Hippocampal formation (tissue), 2 donors: ENCODE measurements at regions not wholly inside any gene's neighbourhood (a gene's known extent, or its start where the extent isn't known, plus 50 kb on each side); places are given as distances from the start of the nearest gene placed in this dataset.
"Not testable (repeated sequence)": the region's sequence is repeated elsewhere in the genome, so short reads cannot be mapped to it uniquely, and the experiment has no call there.

ENCODE experiments used
- DNase-seq, 2 donors: peaks; one replicate each; lab custom pipeline; 2025; lab: John Stamatoyannopoulos, UW

- DNase-seq = not testable (repeated sequence)
Observed at GRCh38 chr1:30207962-30208361, 515.4 kb downstream of the MATN1 start.

GRCh38 chr1:30206631-30207030 is 516.8 kb downstream of the MATN1 start:
- not testable (repeated sequence) for DNase-seq

- DNase-seq = not testable (repeated sequence)
Observed at GRCh38 chr1:30204916-30205315, 518.5 kb downstream of the MATN1 start.

- DNase-seq = no peak
Observed at GRCh38 chr1:30201015-30201414, 522.4 kb downstream of the MATN1 start.

DNA sequence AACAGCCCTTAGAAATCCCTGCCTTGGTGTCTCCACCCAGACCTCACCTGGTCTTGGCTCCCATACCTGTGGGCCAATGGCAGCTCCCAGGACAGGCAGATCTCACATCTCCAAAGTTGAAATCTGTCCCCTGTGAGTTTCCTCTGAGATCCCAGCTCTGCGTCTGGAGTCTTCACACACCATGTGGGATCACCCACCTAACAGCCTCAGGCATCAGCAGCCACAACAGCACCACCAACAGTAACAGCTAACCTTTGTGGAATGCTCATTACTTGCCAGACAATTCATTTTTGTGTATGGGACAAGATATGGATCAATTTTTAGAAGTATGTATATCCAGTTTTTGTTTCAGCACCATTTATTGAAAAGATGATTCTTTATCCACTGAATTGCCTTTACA is 523.2 kb downstream of the MATN1 start:
- DNase-seq = no peak

GRCh38 chr1:30199563-30199962 is 523.8 kb downstream of the MATN1 start:
- DNase-seq = no peak

DNA sequence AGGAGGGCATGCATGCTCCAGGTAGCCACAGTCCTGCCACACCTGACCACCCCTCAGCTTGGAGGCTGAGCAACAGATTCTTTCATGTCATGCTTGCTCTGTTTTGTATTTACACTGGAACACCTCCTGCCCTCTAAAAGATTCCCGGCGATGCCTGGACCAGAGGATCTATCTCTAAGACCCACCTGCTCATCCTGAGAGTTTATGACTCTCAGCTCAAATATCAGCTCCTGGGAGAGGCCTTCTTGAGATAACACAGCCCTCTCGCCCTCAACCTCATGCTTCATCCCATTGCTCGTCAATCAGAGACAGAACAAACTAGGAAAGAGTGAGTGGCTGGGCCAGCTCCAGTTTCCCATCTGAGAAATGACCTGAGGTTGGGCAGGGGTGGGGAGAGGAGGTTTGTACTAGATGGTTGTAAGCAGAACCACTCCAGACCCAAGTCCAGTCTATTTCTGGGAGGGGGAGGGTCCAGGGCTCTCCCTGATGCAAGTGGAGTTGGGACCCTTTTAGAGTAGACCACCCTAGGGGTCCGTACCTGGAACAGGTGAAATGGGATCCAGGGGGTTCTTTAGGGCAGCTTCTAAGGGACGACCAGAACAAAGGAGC is 524.5 kb downstream of the MATN1 start:
- DNase-seq = no peak

- no peak for DNase-seq
Observed at GRCh38 chr1:30198451-30198760, 525.0 kb downstream of the MATN1 start.

DNA sequence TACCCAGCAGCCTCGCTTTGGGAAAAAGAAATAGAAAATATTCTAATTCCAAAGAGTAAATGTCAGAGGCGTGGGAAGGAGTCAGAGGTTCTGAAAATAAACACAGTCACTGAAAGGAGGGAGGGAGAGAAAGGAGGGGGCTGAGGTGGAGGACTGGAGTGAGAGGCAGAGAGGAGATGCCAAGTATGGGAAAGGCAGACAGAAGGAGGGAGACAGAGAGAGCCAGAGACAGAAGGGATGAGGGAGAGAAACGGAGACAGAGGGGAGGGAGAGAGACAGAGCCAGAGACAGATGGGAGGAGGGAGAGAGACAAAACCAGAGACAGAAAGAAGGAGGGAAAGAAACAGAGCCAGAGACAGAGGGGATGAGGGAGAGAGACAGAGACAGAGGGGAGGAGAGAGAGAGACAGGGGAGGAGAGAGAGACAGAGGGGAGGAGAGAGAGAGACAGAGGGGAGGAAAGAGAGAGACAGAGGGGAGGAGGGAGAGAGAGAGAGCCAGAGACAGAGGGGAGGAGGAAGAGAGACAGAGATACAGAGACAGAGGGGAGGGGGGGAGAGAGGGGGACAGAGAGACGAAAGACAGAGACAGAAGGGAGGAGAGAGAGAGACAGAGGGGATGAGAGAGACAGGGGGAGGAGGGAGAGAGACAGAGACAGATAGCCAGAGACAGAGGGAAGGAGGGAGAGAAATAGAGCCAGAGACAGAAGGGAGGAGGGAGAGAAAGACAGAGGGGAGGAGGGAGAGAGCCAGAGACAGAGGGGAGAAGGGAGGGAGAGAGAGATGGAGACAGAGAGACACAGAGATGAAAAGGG is 525.5 kb downstream of the MATN1 start:
- no peak for DNase-seq

DNA sequence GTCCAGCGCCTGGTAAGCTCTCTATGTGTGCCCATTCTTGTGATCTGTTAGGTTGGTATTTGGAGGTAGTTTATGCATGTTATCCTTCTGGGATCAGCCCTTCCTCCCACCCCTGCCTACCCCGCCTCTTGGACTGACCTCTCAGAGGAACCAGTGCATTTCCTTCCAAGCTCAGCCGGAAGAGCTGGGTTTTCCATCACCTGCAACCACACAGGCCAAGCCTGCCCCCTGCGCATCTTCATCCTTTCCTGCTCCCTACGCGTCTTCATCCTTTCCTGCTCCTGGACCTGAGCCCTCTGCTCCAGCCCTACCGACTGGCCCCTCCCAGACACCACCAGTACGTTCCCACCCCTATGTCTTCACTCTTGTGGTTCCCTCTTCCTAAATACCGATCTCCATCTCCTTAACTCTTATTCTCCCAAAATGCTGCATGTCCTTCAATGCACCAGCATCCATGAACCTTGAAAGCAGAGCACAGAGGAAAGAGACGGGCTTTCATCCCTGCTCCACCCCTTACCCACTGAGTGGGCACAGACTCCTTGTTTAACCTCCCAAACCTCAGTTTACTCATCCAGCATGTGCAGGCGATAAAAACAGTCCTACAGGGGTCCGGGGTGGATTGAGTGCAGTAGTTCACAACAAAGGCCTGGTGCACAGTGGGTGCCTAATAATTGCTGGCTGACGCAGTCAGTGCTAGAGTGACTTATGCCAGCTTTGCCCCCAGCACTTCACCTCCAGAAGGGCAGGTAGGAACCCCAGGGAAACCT is 526.3 kb downstream of the MATN1 start:
- no peak for DNase-seq

DNA sequence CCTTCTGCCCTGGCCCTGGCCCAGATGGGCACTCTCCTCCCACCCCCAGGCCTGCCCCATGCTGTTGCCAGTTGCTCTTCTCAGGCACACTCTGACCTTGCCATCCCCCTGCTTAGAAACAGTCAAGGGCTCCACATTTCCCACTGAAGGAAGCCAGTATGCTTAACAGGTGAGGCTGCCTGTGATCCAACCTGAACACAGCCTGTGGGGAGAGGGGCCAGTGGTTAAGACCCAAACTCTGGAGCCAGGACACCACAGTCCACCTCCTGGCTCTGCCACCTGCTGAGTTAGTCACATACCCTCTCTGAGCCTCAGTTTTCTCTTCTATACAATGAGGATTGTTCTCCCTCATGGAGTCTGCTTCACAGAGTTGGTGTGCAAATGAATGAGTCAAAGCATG is 526.9 kb downstream of the MATN1 start:
- DNase-seq = no peak

- no peak for DNase-seq
Observed at GRCh38 chr1:30195424-30196134, 527.8 kb downstream of the MATN1 start.

GRCh38 chr1:30194741-30195423 is 528.5 kb downstream of the MATN1 start:
- DNase-seq = no peak

DNA sequence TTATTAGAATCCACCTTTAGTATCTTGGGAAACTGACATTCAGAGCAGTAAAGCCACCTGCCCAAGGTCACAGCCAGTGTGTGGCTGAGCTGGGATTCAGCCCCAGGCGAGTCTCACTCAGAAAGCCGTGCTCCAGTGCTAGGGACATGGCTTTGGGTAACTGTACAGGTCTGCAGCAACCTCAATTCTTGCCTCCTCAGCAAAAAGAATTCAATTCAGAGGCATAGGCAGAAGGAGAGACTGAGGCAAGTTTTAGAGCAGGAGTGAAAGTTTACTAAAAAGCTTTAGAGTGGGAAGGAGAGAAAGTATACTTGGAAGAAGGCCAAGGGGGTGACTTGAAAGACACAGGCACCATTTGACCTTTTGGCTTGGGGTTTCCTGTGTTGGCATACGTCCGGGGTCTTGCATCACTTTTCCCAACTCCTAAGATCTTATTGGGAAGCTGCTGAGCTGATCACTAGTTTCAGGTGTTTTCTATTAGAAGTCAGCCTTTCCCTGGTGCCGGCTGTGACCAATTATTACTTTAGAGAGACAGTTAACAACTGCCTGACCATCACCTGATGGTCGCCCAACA is 529.3 kb downstream of the MATN1 start:
- DNase-seq = no peak

- DNase-seq = no peak
Observed at GRCh38 chr1:30192969-30193630, 530.3 kb downstream of the MATN1 start.

- DNase-seq = no peak
Observed at GRCh38 chr1:30191154-30191702, 532.2 kb downstream of the MATN1 start.

GRCh38 chr1:30190511-30191153 is 532.8 kb downstream of the MATN1 start:
- no peak for DNase-seq

GRCh38 chr1:30189818-30190500 is 533.4 kb downstream of the MATN1 start:
- DNase-seq = no peak

DNA sequence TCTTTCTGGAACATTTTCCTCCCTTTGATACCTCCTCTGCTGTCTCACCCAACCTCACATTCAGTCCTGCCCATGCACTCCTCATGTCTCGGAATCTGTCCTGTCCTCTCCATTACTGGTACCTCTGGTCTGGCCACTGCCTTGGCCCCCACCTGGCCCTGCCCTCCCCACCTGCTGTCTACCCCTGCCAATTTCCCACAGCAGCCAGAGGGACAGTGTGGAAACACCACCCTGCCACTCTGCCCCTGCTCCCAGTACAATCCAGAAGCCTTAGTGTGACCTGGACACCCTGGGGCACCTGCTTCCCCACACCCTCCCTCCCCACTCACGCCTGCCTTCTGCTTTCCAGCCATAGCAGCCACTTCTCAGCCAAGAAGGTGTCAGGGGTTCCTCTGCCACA is 534.4 kb downstream of the MATN1 start:
- no peak for DNase-seq
